GM18505 (cell line): ENCODE measurements at regions not wholly inside any gene's neighbourhood (a gene's known extent, or its start where the extent isn't known, plus 50 kb on each side); places are given as distances from the start of the nearest gene placed in this dataset.

Source experiments
- ATAC-seq: cut with Tn5 transposase; IDR thresholded peaks from one replicate; pipeline ENCODE4 v1.9.1; 2021; ENCODE audit not compliant: unreplicated experiment
- POLR2A ChIP-seq: IDR thresholded peaks from 4 replicates; pipeline ENCODE4 v1.6.1; 2011; ENCODE audit warnings: borderline replicate concordance; ENCODE audit not compliant: insufficient read depth, insufficient read length; ENCODE audit errors: extremely low read depth

DNA sequence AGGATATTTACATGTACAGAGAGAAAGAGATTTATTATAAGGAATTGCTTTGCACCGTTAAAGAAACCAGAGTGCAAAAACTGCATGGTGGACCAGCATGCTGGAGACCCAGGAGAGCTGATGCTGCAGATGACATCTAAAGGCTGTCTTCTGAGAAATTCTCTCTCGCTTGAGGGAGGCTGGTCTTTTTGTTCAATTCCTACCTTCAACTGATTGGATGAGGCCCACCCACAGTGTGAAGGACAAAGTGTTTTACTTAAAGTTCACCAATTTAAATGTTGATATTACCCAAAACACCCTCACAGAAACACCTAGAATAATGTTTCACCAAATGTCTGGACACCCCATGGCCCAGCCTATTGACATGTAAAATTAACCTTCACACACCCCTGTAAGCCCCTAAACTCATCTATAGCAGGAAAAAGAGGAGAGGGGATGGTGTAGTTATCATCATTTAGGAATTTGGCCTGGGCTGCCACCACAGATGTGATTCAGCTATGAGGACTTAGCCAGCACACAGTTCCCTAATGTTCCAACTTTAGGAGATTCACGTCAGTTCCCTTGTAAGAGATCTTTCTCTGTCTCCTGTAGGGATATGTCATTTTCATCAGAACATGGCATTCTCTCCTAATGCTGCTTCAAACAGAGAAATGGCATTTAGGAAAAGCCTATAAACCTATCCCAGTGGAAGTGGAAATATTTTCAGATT lies 358.2 kb upstream of the TLE4 start:
- no peak for TF ChIP-seq POLR2A
- no peak for ATAC-seq

DNA sequence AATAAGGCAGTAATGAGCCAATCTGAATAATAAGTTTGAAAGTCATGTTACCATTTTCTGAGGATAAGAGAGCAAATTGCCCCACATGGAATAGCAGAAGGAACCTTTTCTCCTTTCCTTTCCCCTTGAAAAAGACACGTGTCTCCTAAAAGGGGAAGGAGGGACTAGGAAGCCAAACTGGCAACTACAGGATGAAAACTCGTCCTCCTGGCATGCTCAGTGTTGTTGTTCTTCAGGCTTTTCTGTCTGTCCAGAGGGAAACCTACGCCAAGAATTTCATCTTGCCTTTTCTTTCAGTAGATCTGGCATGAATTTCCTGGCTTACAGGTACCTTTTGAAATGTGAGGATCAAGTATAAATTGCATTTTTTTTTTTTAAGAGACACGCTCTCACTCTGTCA lies 355.9 kb upstream of the TLE4 start:
- TF ChIP-seq POLR2A: no peak
- no peak for ATAC-seq

- no peak for ATAC-seq
- no peak for TF ChIP-seq POLR2A
Observed at GRCh38 chr9:79220251-79220650, 351.5 kb upstream of the TLE4 start.

DNA sequence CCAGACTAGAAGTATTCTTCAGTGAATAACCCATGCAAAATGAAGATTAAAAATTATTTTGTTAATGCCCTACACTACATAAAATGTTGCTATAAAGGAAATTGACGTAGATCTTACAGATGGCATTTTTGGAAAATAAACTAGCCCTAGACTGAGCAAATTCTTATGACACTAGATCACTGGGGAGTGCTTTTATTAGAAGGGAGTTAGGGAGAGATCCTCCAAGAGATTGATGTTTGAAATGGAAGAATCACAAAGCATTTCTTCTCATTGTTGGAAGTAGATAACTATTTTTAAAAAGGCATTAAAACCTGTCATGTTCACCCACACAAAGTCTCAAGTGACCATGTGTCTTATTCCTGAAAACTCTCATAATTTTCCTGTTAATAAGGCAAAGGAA lies 351.1 kb upstream of the TLE4 start:
- TF ChIP-seq POLR2A: no peak
- no peak for ATAC-seq

GRCh38 chr9:79221084-79221483 lies 350.7 kb upstream of the TLE4 start:
- no peak for ATAC-seq
- TF ChIP-seq POLR2A: no peak

DNA sequence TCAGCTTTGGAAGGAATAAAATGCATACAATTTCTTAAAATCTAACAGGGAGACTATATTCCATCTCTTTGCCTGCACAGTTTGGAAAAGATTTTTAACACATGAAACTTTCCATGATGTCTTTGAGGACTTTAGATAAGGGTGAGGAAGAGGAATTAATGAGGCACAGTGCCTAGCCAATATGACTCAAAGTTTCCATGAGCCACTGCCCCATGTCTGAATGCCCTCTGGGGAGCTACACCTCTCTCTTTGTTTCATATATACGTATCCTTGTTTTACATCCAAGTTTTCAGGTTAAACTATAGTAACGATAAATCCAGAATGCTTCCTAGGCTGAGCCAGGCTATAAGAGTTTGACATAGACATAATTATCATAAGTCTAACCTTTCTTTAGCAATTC lies 349.3 kb upstream of the TLE4 start:
- no peak for ATAC-seq
- no peak for TF ChIP-seq POLR2A

DNA sequence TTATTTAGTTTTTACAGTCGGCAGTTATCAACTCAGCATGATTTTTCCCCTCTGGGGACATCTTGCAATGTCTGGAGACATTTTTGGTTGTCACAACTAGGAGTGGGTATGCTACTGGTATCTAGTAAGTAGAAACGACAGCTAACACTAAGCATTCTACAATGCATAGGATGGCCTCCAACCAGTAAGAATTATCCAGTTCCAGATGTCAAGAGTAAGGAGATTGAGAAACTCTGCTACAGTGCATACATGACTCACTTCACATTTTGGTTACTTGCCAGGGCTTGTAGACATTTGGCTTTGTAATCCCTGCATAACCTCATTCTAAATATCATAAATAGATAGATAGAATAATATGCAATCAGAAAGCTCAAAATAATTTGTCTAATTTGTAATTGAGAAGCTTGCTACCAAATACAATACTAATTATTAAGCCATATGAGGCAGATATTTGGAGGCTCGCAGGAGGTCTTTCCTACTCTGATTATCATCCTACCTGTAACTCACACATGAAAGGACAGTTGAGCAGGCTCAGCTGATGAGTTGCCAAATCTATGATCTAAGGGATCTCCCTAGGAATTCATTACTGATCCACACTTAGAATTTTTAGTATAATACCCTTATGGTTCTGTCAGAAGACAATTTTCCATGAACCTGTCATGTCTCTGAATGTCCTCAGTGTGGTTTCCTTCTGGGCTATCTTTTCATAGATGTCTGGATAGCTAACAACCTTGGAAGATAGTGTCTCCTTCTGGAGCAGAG lies 346.9 kb upstream of the TLE4 start:
- ATAC-seq: no peak
- no peak for TF ChIP-seq POLR2A

DNA sequence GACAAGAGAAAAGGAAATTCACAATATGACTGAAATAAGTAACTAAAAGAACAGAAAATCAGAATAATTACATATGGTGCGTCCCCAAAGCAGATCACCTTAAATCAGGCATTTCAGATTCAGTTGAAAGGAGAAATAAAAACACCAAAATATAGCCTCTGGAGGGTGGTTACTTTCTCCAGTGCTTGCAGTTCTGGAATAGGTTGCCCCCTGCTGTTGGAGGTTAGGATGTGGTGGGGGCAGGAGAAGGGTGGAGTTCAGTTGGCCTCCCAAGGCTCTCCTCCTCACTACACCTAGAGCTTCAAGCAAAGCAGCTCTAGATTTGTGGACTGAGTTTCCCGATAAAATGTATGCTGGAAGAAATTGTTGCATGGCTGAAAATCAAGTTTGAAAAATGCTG lies 338.2 kb upstream of the TLE4 start:
- no peak for TF ChIP-seq POLR2A
- peak; percentile 86 for ATAC-seq

GRCh38 chr9:79236466-79236865 lies 335.3 kb upstream of the TLE4 start:
- TF ChIP-seq POLR2A: no peak
- no peak for ATAC-seq

GRCh38 chr9:79237861-79238260 lies 333.9 kb upstream of the TLE4 start:
- ATAC-seq: no peak
- TF ChIP-seq POLR2A: no peak

DNA sequence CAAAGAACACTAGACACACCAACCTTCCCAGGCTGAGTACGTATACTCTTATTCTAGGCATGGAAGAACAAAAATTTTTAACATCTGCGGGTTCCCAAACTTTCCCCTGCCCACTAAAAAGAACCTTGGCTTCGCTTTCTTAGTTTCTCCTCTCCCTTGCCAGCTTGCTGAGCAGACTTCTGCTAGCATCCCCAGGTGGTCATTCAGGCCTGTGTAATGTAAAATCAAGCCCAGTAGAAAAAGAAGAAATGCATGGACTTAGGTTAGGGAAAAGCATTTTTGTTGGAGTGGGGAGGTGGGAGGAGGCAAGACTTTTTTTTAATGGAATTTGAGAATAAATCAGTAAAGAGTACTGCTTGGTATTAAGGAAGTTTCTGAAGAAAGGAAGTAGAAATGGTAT lies 331.0 kb upstream of the TLE4 start:
- no peak for TF ChIP-seq POLR2A
- ATAC-seq: no peak

DNA sequence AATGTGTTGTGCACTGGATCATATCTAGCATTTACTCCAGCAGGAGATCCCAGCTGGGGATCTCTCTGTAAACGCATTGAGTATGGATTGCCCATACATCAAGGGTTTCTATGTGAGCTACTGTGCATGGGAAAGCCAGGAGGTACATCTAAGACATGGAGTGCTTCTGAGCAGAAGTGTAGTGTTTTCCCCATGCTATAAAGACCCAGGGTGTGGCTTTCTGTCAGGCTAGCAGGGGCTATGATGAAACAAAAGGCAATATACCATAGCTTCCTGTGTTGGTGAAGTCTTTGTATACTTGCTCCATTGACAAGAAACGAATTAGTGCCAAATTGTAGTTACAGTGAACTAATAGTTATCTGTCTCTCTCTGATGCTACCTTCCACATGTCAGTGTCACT lies 329.3 kb upstream of the TLE4 start:
- TF ChIP-seq POLR2A: no peak
- ATAC-seq: no peak

- no peak for TF ChIP-seq POLR2A
- no peak for ATAC-seq
Observed at GRCh38 chr9:79246170-79246569, 325.6 kb upstream of the TLE4 start.

DNA sequence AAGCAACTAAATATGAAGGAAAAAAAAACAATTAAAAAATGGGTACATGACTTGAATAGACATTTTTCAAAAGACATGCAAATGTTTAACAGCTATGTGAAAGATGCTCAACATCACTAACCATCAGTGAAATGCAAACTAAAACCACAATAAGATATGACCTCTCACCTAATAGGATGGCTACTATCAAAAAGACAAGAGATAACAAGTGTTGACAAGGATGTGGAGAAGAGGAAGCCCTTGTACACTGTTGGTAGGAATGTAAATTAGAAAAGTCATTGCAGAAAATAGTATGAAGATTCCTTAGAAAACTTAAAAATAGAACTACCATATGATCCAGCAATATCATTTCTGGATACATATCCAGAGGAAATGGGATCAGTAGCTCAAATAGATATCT lies 324.7 kb upstream of the TLE4 start:
- TF ChIP-seq POLR2A: no peak
- ATAC-seq: no peak

DNA sequence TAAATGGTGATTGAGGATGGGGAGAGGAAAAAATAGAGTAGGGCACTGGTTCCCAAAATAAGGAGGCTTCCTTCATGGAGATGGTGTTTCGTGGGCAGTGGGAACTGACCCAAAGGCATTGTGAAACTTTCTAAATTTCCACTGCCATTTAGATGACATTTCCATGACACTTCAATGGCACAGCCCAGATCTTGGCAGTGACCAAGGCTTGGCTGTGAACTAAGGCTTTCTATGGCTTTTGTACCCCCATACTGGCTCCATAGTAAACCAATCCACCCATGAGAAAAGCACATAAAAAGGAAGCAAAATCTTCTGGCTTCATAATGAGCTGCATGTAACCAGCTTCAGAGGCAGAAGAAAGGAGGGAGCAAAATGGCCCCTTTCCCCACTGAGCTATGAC lies 321.0 kb upstream of the TLE4 start:
- no peak for ATAC-seq
- no peak for TF ChIP-seq POLR2A

DNA sequence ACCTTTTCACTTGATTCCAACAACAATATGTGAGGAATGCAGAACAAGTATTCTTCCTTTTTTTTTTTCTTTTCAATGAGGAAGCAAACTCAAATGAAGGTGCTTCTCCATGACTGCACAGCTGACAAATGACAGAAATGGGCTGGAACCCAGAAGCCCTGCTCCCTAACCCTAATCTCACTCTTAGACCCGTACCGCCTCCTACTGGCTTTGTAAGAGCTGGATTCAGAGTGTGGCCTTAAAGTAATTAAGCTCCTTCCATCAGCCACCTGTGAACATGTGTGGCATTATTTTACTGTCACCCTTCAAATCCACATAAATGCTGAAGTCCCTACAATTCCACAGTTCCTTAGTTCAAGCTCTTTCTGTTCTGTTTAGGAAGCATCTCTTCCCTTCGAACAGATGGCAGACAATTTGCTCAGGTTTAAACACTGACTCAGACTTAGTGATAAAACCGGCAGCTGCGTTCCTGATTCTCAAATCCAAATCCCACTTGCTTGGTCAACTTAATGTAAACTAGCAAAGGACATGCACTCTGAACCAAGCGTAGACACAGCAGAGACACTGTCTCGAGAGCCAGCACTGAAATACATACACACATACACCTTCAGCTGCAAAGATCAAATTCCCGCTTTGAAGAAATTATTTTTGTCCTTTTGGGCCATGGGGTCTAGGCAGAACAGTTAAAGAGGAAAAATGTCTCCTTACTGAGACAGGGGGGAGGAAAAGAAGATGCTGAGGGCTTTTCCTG lies 316.7 kb upstream of the TLE4 start:
- ATAC-seq: no peak
- no peak for TF ChIP-seq POLR2A
